Medulla oblongata (tissue), 1 donor: ENCODE measurements at regions not wholly inside any gene's neighbourhood (a gene's known extent, or its start where the extent isn't known, plus 50 kb on each side); places are given as distances from the start of the nearest gene placed in this dataset.
"Not testable (repeated sequence)": the region's sequence is repeated elsewhere in the genome, so short reads cannot be mapped to it uniquely, and the experiment has no call there.

Source experiments
- DNase-seq: peaks from one replicate; pipeline ENCODE4 v3.0.0-alpha.2; 2015; ENCODE audit errors: extremely low spot score

- DNase-seq, result no peak
These were observed 196.9 kb upstream of the CNTNAP2 start for GRCh38 chr7:145919712-145920111.

DNA sequence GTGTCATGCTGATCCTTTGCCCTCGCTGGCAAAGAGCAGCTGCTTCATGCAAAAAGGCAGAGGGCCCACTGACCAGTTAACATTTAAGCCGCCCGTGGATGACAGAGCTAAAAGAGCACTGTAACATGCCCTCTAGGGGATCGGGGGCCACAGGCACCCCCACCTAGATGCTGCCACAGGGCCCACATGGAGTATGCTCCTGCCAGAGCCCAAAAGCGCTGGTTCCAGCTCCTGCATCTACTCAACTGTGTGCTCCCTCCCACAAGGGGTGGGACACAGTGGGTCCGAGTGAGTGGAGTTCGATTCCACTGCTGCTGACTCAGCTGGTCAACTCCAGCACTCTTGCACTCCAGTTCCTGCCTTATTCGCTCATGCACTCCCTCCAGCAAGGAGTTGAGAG lies 199.8 kb upstream of the CNTNAP2 start:
- DNase-seq, result no peak

- DNase-seq, result no peak
These were observed 200.9 kb upstream of the CNTNAP2 start for GRCh38 chr7:145915679-145916078.

DNA sequence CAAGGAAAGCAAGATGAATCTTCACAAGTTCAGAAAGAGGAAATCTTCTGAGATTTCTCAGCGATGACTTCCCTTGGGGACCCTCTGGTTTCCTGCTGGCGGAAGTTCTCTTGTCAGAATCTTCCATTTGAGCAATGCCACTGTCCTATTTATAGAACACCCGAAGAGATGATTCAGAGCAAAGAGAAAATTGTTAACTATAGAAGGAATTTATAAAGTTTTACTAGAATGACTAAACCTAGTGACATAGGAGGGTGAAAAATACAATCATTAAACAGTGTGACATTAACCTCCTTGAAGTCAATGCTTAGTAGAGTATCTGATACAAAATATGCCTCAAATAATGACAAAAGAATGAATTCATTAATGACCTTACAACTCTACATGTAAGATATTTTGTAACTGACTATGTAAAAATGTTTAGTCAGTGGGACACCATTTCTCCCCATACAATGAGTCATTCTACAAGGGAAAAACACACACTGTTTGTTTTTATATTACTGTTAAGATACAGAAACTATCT lies 206.5 kb upstream of the CNTNAP2 start:
- no peak for DNase-seq

GRCh38 chr7:145903658-145904057 lies 212.9 kb upstream of the CNTNAP2 start:
- no peak for DNase-seq

DNA sequence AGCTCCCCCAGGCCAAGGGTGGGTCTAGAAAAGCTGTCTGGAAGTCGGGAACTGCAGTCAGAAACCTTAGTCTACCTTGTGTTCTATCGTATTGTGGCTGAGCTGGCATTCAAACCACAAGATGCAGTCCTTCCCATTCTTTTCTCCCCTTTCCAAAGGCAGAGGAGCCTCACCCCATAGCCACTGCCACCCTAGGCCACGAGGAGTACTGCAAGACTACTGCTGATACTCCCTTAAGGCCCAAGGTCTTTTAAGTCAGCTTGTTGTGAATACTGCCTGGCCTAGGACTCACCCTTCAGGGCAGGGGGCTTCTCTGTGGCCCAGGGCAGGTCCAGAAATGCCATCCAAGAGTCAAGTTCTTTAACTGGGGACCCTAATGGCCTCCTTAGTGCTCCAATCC lies 214.5 kb upstream of the CNTNAP2 start:
- DNase-seq, result no peak

GRCh38 chr7:145899938-145900337 lies 216.7 kb upstream of the CNTNAP2 start:
- DNase-seq, result no peak

DNA sequence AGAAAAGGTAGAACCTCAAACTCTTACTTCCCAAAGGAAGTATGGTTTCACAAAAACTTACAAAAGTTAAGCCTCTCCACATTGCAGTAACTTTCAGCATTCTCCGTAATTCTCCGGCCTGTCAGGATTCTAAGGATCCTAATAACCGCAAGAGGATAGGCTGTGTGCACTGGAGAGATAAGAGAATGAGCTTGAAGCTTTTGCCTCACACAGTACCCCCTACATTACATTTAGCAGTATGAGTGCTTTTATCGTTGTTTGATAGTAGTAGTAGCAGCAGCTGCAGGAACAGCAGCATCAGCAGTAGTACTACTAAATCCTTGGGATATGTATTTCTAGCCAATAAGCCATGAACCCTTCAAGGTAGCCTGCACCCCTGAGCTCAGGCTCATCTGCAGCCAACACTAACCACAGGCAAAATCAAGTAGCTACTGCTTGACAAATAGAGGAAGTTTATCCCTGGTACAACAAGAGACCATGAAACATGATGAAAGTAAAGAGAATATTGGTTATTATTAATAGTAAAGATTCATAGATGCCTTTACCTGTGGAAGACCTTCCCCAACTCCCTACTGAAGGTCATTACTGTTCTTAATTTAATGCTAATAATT lies 222.6 kb upstream of the CNTNAP2 start:
- no peak for DNase-seq

- no peak for DNase-seq
These were observed 231.7 kb upstream of the CNTNAP2 start for GRCh38 chr7:145884716-145885514.

GRCh38 chr7:145876376-145876775 lies 240.2 kb upstream of the CNTNAP2 start:
- DNase-seq, result no peak

DNA sequence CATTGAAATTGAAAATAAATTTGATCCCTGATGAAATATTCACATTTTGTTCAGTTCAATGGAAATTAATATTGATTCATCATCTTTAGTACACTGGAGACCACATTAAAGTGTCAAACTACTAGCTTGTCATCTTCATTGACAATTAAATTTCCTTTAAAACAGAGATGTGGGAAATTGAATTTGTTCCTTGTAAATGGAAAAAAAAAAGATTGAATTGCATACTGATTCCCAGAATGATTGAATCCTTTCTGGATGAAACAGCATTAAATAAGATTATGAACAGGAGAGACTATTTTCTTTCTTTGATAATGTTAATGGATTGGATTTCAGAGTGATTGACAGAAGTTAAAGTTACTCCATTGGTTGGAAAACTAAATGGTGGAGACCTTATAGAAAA lies 241.3 kb upstream of the CNTNAP2 start:
- no peak for DNase-seq

DNA sequence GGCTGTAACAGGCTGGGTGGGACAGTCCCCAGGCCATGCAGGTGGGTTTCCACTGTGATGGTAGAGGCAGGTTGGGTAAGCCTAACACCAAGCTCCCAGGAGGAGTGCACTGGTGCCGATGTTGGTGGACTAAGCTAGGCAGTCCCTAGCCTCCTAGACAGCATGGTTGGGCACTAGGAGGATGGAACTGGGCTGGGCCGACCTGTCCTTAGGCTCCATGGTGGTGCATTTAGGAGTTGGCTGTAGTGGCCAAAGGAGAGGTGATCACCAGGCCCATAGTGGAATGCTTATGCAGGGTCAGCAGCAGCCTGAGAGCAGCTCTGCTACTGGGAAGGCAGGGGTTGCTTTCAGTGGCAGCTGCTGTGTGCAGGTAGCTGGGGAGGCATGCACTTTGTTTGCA lies 247.7 kb upstream of the CNTNAP2 start:
- no peak for DNase-seq

DNA sequence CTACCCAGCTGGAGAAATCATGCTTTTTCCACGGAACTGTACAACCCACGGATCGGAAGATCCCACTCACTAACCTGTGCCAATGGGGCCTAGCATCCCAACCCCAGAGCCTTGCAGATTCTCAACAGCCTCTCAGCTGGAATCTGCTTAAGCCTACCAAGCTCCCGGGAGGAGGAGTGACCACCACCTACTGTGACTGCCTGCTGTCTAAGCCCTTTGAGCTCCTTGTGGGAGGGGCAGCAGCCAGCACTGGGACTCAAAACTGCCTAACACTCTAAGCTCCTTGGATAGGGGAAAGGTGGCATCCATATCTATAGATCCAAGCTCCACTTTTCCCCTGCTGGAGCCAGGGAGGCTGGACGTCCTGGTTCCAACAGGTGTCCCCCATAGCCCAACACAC lies 254.4 kb upstream of the CNTNAP2 start:
- no peak for DNase-seq

- DNase-seq, result no peak
These were observed 255.8 kb upstream of the CNTNAP2 start for GRCh38 chr7:145860809-145861208.

DNA sequence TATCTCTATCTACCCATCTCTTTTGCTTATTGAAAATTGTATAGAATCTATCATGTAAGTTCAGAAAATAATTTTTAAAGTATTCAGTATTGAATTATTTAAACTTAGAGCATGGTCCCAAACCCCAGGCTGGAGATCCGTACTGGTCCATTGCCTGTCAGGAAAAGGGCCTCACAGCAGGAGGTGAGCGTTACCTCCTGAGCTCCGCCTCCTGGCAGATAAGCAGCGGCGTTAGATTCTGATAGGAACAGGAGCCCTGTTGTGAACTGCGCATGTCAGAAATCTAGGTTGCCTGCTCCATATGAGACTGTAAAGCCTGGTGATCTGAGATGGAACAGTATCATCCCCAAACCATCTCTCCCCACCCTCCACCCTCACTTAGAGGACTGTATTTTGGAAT lies 266.0 kb upstream of the CNTNAP2 start:
- DNase-seq, result no peak

DNA sequence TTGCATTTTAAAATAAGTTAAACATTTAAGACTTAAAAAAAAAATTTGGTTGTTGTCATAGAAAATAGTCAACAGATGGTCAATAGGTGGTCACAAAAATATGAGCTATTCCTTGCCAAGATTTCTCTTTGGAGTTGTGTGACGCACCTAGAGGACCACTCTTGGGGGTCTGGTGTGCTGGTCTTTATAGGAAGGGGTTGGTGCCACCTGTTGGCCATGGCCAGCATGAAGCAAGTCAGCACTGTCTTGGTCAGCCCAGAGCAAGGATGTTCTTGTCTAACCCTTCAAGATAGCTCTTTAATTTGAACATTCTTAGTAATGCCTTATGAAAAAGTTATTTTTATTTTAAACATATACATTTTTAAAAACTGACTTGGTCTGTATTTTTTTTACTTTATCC lies 267.9 kb upstream of the CNTNAP2 start:
- DNase-seq, result no peak

DNA sequence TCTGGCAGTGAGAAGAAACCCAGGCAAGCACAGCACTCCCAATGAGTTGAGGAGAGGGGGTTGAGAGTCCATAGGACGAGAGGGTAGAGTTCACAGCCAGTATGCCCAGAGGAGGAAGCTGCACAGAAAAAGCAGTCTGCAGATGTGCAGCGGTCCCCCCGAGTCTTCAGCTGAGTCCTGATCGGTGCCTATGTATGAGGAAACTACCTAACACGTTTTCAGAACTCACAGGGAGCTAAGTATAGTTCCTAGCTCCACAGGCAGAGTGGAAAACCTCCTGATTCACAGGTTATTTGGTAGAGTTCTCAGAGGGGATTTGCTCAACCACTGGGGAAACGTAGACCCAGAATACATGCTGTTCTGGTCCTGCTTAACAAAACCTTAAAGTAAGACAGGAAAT lies 271.3 kb upstream of the CNTNAP2 start:
- DNase-seq, result no peak

GRCh38 chr7:145839814-145840213 lies 276.8 kb upstream of the CNTNAP2 start:
- no peak for DNase-seq

- no peak for DNase-seq
These were observed 284.9 kb upstream of the CNTNAP2 start for GRCh38 chr7:145831616-145832206.

GRCh38 chr7:145817687-145818086 lies 298.9 kb upstream of the CNTNAP2 start:
- DNase-seq, result no peak

DNA sequence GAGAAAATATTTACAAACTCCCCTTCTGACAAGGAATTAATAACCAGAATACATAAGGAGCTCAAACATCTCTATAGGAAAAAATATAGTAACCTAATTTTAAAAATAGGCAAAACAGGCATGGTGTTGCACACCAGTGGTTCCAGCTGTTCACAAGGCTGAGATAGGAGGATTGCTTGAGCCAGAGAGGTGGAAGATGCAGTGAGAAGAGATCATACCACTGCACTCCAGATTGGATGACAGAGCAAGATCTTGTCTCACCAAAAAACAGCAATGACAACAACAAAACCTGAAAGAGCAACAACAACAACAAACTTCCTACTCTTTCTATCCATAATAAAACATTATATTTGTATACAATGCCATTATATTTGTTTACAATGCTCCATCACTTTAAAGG lies 304.4 kb upstream of the CNTNAP2 start:
- DNase-seq, result no peak

DNA sequence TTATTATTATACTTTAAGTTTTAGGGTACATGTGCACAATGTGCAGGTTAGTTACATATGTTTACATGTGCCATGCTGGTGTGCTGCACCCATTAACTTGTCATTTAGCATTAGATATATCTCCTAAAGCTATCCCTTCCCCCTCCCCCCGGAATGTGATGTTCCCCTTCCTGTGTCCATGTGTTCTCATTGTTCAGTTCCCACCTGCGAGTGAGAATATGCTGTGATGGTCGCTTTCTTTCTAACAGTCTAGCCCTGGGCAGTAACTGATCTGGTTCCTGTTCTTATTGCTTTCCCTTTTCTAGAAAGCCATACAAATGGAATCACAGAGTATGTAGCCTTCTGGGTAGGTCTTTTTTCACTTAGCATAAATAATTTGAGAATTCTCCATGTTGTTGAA lies 311.1 kb upstream of the CNTNAP2 start:
- not testable (repeated sequence) for DNase-seq

DNA sequence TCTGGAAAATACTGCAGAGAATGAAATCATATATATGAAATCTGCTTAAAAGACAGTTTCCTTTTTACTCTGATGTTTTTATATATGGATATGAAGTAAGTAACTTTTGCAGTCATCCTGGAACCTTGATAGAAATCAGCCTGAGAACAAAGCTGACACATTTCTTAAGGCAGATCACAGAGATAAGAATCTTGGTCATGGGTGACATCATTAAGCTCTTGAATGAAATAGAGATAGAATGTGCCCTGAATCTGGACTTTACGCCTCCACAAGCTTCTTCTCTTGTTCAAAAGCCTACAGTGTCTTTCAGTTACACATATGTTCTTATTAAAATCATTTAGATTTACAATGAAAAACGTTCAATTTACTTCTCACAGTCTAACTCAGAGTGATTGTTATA lies 319.1 kb upstream of the CNTNAP2 start:
- no peak for DNase-seq
